ENCODE measurements at regions not wholly inside any gene's neighbourhood (a gene's known extent, or its start where the extent isn't known, plus 50 kb on each side); places are given as distances from the start of the nearest gene placed in this dataset.

DNA sequence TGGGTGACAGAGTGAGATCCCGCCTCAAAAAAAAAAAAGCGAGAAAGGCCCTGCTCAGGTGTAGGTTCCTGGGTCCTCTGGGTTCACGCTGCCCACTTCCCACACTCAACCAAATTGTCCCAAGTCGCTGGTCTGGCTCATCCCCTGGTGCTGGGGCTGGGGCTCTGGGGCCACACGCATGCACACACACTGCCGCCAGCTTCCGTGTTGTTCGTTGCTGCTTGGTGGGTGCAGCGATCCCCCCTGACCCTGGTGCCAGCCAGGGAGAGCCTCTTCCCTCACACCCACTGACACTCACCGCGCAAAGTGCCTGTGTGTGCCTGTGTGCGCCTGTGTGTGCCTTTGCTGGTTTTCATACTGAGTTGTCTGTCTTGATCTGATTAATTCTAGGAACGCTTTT is 124.1 kb upstream of the NKX1-1 start:
- H3K36me3 ChIP-seq = no peaks in the 10 kb centered on the region
- H3K27me3 ChIP-seq = peaks cover 5 to 61% (median 39%) of the 10 kb centered on the region in 3 donors
- no peak overlapping the region for H3K27ac ChIP-seq
- H3K4me3 ChIP-seq = no peak overlapping the region
- no peaks in the 10 kb centered on the region for H3K4me1 ChIP-seq
- DNase-seq = no peak
- TF ChIP-seq POLR2AphosphoS5 (IDR thresholded peaks at IDR 0.05) (no peak), EP300 (IDR thresholded peaks at IDR 0.05) (no peak), POLR2A (IDR thresholded peaks at IDR 0.05) (no peak)
- TF ChIP-seq, protein P1, sequence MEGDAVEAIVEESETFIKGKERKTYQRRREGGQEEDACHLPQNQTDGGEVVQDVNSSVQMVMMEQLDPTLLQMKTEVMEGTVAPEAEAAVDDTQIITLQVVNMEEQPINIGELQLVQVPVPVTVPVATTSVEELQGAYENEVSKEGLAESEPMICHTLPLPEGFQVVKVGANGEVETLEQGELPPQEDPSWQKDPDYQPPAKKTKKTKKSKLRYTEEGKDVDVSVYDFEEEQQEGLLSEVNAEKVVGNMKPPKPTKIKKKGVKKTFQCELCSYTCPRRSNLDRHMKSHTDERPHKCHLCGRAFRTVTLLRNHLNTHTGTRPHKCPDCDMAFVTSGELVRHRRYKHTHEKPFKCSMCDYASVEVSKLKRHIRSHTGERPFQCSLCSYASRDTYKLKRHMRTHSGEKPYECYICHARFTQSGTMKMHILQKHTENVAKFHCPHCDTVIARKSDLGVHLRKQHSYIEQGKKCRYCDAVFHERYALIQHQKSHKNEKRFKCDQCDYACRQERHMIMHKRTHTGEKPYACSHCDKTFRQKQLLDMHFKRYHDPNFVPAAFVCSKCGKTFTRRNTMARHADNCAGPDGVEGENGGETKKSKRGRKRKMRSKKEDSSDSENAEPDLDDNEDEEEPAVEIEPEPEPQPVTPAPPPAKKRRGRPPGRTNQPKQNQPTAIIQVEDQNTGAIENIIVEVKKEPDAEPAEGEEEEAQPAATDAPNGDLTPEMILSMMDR (IDR thresholded peaks at IDR 0.05) = no peak
- intact Hi-C loops (cut with DNase I) = no loop called here
- WGBS, 2 donors = 81% methylated on average over 13 of the region's 13 CpGs
- peaks cover 0 to 3% (median 1%) of the 10 kb centered on the region in 4 donors for H3K9me3 ChIP-seq

DNA sequence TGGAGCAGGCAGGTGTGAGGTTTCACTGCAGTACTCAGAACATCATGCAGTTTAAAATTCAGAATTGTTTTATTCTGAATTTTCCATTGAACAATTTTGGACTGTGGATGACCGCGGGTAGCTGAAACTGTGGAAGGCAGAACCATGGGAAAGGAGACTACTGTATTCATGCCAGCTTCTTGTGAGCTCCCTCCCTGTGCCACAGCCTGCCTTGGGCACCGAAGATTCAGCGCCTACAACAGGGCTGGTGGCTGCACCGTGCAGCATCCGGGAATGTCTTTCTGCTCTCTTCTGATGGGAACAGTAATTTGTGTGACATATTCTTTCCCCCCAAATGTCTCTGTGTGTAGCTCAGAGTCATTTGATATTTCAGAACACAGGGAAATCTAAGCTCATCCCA is 118.5 kb upstream of the NKX1-1 start:
- no peak overlapping the region for H3K27ac ChIP-seq
- no peak for TF ChIP-seq POLR2AphosphoS5 (IDR thresholded peaks at IDR 0.05)
- no peak for TF ChIP-seq POLR2A (IDR thresholded peaks at IDR 0.05)
- TF ChIP-seq EP300 (IDR thresholded peaks at IDR 0.05) = no peak
- 89 to 93% methylated on average over 6 of the region's 6 CpGs for WGBS, 2 donors
- peaks cover 0 to 6% (median 3%) of the 10 kb centered on the region in 4 donors for H3K9me3 ChIP-seq
- H3K4me3 ChIP-seq = no peak overlapping the region
- H3K4me1 ChIP-seq = peaks cover 0 to 10% (median 5%) of the 10 kb centered on the region in 4 donors
- intact Hi-C loops (cut with DNase I) = no loop called here
- no peak for DNase-seq
- H3K36me3 ChIP-seq = no peaks in the 10 kb centered on the region
- peaks cover 5 to 53% (median 29%) of the 10 kb centered on the region in 3 donors for H3K27me3 ChIP-seq

DNA sequence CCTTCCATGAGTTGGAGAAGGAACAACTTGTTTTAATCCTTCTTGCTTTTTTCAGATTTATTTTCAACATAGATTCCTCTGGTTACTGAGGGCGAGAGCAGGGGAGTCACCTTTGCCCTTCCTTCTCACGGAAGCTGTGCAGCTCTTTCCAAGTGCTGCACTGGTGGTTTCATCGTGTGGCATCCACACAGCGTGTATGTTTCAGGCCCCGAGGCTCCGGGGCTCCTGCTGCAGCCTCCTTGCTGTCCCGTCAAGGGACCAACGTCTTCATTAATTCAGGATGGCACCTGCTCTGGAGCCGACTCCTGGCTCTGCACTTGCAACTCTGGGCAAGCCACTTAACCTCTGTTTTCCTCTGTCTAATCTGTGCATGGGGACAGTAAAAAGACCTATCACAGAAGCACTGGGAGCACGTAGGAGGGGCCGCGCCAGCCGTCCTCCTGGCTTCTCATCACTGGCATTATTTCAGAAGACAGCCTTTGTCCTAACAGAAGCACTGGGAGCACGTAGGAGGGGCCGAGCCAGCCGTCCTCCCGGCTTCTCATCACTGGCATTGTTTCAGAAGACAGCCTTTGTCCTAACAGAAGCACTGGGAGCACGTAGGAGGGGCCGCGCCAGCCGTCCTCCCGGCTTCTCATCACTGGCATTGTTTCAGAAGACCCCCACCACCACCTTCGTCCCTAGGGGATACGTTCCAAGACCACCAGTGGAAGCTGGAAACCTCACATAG is 117.8 kb upstream of the NKX1-1 start:
- intact Hi-C loops (cut with DNase I) = no loop called here
- Histone ChIP-seq H3K36me3 (no peaks in the 10 kb centered on the region), H3K9me3 (peaks cover 0 to 6% (median 3%) of the 10 kb centered on the region in 4 donors), H3K4me3 (no peak overlapping the region), H3K4me1 (peaks cover 0 to 10% (median 6%) of the 10 kb centered on the region in 4 donors), H3K27ac (no peak overlapping the region), H3K27me3 (peaks cover 5 to 58% (median 36%) of the 10 kb centered on the region in 3 donors)
- no peak for DNase-seq
- TF ChIP-seq POLR2A (IDR thresholded peaks at IDR 0.05) (no peak), EP300 (IDR thresholded peaks at IDR 0.05) (no peak)
- TF ChIP-seq, protein P1 (IDR thresholded peaks at IDR 0.05) = no peak
- WGBS, 2 donors = 67 to 83% methylated on average over 24 of the region's 24 CpGs

DNA sequence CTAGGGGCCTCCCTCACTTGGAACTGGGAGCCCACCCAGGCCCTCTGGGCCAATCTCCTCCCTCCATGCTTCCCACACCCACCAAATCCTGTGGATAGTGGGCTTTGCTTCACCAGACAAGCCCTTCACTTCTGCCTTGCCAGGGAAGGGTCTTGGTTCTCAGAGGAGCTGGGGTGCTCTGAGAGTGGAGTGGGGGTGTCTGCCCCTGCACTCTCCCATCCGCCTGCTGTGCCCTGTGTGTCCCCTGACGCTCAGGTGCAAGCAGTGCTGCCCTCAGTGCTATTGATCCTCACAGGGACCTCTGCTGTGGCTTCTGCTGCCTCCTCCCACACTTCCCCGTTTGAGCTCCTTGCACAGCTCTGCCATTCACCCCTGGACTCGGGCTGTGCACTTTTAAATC is 117.3 kb upstream of the NKX1-1 start:
- no peak for TF ChIP-seq POLR2AphosphoS5 (IDR thresholded peaks at IDR 0.05)
- no peak for TF ChIP-seq POLR2A (IDR thresholded peaks at IDR 0.05)
- TF ChIP-seq, protein P1 (IDR thresholded peaks at IDR 0.05) = no peak
- no peak for TF ChIP-seq EP300 (IDR thresholded peaks at IDR 0.05)
- H3K27me3 ChIP-seq = peaks cover 5 to 61% (median 39%) of the 10 kb centered on the region in 3 donors
- WGBS, 2 donors = 43 to 72% methylated on average over 4 of the region's 4 CpGs
- H3K4me3 ChIP-seq = no peak overlapping the region
- no peak for DNase-seq
- H3K27ac ChIP-seq = no peak overlapping the region
- intact Hi-C loops (cut with DNase I) = no loop called here
- no peaks in the 10 kb centered on the region for H3K36me3 ChIP-seq
- peaks cover 0 to 10% (median 6%) of the 10 kb centered on the region in 4 donors for H3K4me1 ChIP-seq
- H3K9me3 ChIP-seq = peaks cover 0 to 6% (median 3%) of the 10 kb centered on the region in 4 donors

DNA sequence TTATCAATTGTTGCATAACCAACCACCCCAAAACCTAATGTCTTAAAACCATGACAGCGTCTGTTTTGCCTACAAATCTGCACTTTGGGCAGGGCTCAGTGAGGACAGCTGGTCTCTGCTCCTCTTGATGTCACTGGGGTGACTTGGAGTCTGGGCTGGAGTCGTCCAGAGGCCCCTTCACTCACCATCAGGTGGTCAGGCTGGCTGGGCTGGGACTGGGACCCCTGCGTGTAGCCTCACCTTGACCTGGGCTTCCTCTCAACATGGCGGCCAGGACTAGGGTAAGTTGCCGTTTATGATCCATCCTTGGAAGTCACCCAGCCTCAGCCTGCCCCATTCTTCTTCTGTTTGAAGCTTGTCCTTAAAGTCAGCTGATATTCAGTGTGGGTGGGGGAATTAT is 116.8 kb upstream of the NKX1-1 start:
- Histone ChIP-seq H3K4me3 (no peak overlapping the region), H3K9me3 (peaks cover 0 to 6% (median 3%) of the 10 kb centered on the region in 4 donors), H3K4me1 (peaks cover 0 to 10% (median 6%) of the 10 kb centered on the region in 4 donors), H3K27me3 (peaks cover 7 to 62% (median 39%) of the 10 kb centered on the region in 3 donors), H3K27ac (no peak overlapping the region), H3K36me3 (no peaks in the 10 kb centered on the region)
- intact Hi-C loops (cut with DNase I) = no loop called here
- TF ChIP-seq POLR2A (IDR thresholded peaks at IDR 0.05) = no peak
- TF ChIP-seq EP300 (IDR thresholded peaks at IDR 0.05) = no peak
- TF ChIP-seq, protein P1 (IDR thresholded peaks at IDR 0.05) = no peak
- TF ChIP-seq POLR2AphosphoS5 (IDR thresholded peaks at IDR 0.05) = no peak
- 86 to 90% methylated on average over 5 of the region's 5 CpGs for WGBS, 2 donors
- DNase-seq = no peak
